NK-92 (cell line): ENCODE measurements at regions not wholly inside any gene's neighbourhood (a gene's known extent, or its start where the extent isn't known, plus 50 kb on each side); places are given as distances from the start of the nearest gene placed in this dataset.

Experiments used
- DNase-seq: peaks from one replicate; lab custom pipeline; 2025; ENCODE audit not compliant: unreplicated experiment; lab: John Stamatoyannopoulos, UW

GRCh38 chr10:4213441-4213840, 428.4 kb upstream of the KLF6 start:
- no peak for DNase-seq

DNA sequence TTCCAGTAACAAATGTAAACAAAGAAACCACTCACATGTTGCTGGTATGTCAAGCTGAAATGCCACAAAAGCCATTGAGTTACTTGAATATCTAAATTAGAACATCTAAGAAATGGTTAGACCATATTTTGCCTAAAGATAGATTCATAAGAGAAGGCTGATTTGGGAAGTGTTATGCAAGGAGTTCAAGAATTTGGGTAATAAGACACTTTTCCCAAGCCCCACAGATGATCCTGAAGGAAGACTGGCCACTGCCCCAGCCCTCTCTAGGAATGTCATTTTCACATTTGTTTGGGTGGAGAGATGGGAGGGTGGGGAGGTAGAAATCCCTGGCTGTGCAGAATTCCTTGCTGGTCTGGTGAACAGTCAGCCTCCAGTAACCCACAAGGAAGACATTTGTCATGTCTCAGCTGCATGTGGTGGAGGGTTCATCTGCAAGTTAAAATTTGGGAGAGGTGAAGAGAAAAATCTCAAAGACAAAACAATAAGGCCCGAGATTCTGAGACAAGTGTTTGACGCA, 427.2 kb upstream of the KLF6 start:
- DNase-seq: no peak

DNA sequence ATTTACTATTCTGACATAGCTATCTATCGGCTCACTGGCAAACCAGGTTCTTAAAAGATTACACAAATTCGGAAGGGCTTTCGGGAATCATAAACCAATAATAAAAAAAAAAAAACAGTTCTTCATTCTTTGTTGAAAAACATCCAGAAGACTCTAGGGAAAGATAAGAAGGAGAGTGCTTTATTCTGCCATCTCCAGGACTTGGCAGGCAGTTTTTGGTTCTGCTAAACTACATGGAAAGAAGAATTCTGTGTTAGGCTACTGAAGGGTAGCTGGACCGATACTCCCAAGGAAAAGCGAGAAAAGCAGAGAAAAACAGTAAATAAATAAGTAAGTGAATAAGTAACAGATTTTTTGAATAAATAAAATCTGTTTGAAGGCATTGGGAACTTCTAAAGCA, 423.5 kb upstream of the KLF6 start:
- no peak for DNase-seq

- no peak for DNase-seq
These were observed 420.1 kb upstream of the KLF6 start for GRCh38 chr10:4205113-4205512.

GRCh38 chr10:4202938-4203337, 417.9 kb upstream of the KLF6 start:
- no peak for DNase-seq

- no peak for DNase-seq
These were observed 417.1 kb upstream of the KLF6 start for GRCh38 chr10:4201866-4202825.

GRCh38 chr10:4199196-4199595, 414.2 kb upstream of the KLF6 start:
- DNase-seq: no peak

DNA sequence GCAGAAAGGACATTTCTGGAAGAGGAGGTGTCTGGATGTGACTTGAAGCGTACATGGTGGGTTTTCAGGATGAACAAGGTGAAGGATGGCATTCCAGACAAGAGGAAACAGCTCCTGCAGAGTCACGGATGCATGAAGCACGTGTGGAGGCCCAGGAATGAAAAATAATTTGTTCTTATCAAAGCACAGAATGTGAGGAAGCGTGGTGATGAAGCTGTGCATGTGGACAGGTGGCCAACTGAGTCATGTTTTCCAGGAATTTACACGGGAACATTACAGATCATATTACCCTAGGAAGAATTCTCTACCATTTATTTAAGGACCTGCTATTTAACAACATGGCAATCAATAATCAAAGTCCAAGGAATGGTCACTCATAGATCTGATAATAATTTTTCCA, 413.2 kb upstream of the KLF6 start:
- DNase-seq: no peak

DNA sequence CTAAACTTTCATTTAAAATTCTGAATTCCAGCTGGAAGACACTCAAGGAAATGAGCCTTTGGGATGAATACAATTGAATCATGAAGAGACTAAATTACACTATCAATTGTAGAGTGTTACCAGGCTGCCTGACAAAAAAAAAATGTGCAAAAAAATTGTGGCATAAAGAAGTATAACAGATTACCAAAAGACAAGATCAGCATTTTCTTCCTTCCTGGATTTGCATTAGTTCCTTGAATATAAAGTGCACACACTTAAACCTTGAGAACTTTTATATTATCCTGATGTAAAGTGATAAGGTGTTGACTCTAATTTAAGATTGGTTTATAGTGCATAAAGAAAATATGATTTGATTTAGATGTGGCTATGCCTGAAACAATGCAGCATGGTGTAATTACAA, 412.7 kb upstream of the KLF6 start:
- DNase-seq: no peak

- DNase-seq: no peak
These were observed 411.9 kb upstream of the KLF6 start for GRCh38 chr10:4196771-4197390.

GRCh38 chr10:4196183-4196582, 411.2 kb upstream of the KLF6 start:
- DNase-seq: no peak

- no peak for DNase-seq
These were observed 410.2 kb upstream of the KLF6 start for GRCh38 chr10:4195213-4195612.

DNA sequence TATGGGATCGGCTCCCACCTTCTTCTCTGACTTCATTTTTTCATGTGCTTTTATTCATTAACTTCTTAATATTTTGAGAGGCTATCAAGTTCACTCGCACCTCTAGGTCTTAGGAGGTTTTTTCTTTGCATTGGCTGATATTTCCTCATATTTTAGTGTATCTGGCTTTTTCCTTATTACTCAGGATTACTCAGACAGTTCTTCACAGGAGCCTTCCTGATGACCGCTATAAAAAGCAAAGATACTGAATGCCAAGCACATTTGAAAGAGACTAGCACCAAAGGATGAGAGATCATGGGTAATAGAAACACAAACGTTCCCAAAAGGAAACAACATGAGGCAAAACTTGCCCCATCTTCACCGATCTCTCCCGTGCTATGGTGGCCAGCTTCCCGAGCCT, 409.2 kb upstream of the KLF6 start:
- no peak for DNase-seq

GRCh38 chr10:4191894-4192293, 406.9 kb upstream of the KLF6 start:
- DNase-seq: no peak

DNA sequence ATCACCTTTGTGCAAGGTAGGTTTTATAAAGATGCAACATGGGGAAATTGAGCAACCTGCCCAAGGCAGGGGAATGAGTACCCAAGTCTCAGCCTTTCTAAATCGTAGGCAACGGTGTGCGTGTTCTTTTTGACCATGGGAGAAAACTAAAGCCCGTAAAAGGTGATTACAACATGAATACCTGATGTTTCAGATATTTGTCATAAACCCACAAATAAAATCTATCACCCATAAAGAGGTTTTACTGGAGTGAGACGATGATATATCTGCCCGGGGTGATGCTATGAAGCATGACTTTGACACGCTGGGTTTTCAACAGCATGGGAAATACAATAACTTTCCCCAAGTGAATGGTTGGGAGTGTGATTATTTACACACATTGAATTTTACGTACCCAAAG, 406.3 kb upstream of the KLF6 start:
- DNase-seq: no peak

- no peak for DNase-seq
These were observed 405.9 kb upstream of the KLF6 start for GRCh38 chr10:4190876-4191275.

DNA sequence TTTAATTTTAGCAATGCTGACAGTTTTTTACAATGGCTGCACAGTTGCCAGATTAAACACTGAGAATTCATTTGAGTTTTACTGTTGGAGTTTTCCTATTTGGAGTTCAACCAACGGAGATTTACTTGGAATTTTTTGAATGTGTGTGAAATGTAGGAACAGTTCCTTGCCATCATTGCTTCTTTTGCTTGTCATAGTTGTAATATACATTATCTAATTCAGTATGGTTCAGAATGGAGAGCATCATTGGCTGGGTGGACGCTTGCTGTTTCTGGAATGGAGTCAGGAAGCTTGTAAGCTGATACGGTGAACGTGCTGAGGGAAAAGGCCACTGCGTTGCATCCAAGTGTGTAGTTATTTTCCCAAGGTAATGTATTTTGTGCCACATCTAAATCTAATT, 404.3 kb upstream of the KLF6 start:
- DNase-seq: no peak

- no peak for DNase-seq
These were observed 403.4 kb upstream of the KLF6 start for GRCh38 chr10:4188406-4188805.

DNA sequence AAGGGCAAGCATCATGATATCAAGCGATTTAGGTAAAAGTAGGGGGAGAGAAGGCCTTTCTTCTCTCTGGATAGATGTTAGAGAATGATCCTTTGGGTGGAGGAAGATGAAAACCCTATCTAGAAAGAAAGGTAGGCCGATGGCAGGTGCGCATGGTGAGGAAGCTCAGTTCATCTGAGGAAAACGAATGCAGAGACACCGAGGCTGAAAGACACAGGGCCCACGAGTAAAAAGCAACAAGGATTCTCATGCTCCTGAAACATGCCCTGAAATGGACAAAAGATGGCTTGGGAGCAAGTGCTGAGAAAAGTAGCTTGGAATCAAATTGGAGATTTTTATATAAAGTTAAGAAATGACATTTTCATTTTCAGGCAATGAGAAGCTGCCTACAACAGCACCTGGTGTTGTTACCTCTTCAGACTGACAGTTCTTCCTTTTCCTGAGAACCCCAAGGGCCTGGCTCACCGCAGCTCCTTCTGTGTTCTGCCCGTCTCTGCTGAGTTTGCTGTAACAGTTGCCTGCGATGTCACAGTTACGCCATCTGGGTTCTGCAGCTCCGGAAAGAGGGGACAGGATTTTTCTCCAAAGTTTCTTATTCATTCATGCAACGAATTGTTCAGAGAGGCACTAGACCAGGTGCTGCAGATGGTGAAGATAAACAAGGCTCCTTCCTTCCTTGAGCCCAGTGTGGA, 402.0 kb upstream of the KLF6 start:
- no peak for DNase-seq

DNA sequence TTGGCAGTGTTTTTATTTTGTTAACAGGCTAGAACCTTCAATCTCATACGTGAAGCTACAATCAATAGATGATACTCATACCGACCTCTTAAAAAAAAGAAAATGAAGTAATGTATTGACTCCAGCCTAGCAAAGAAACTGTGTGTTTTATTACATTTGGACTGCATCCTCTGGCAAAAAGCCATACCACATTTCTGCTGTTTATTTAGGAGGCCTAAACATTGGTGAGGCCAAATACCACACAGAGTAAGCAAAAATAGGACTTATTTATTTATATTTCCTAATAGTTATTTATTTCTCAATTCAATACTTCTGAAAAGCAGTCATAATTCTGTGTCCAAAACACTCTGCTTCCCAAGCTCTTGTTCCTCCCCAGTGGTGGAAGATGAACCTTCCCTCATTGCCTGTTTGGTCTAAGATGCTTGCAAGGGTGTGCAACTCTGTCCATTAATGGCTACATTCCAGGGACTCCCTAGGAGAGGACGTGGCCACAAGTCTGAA, 398.8 kb upstream of the KLF6 start:
- DNase-seq: no peak

- DNase-seq: no peak
These were observed 396.6 kb upstream of the KLF6 start for GRCh38 chr10:4181621-4182049.
